Mesenchymal stem cell (in vitro differentiated cells and primary cell): ENCODE measurements at regions not wholly inside any gene's neighbourhood (a gene's known extent, or its start where the extent isn't known, plus 50 kb on each side); places are given as distances from the start of the nearest gene placed in this dataset.

Experiments used
- DNase-seq: peaks from one replicate; pipeline ENCODE4 v3.0.0-alpha.2; 2013
- H2AFZ ChIP-seq: one replicate; pipeline ENCODE4 v1.6.1; 2013; ENCODE audit warnings: low read depth, mild to moderate bottlenecking, control low read depth, inconsistent platforms, low read length, moderate library complexity
- H2AK5ac ChIP-seq: 2 replicates; pipeline ENCODE4 v1.6.1; 2013; ENCODE audit warnings: low read length, moderate library complexity, mild to moderate bottlenecking, inconsistent platforms; ENCODE audit not compliant: severe bottlenecking
- H2BK120ac ChIP-seq: one replicate; pipeline ENCODE4 v1.6.1; 2013; ENCODE audit warnings: low read depth, mild to moderate bottlenecking, inconsistent platforms, low read length, moderate library complexity
- H2BK12ac ChIP-seq, 2 experiments: one replicate each; pipeline ENCODE4 v1.6.1; 2013; ENCODE audit warnings: inconsistent platforms in 2 of 2, low read length in 2 of 2, mild to moderate bottlenecking in 2 of 2, moderate library complexity in 2 of 2, control low read depth in 1 of 2
- H2BK15ac ChIP-seq: one replicate; pipeline ENCODE4 v1.6.1; 2013; ENCODE audit warnings: mild to moderate bottlenecking, low read depth, inconsistent platforms; ENCODE audit not compliant: poor library complexity, severe bottlenecking
- H2BK5ac ChIP-seq: 2 replicates; pipeline ENCODE4 v1.6.1; 2013; ENCODE audit warnings: low read depth, mild to moderate bottlenecking, low read length, control low read depth, inconsistent platforms; ENCODE audit not compliant: poor library complexity, severe bottlenecking
- H3K14ac ChIP-seq, 2 experiments: one replicate each; pipeline ENCODE4 v1.6.1; 2013; ENCODE audit warnings: inconsistent platforms in 2 of 2, low read length in 2 of 2, control low read depth in 1 of 2, mild to moderate bottlenecking in 1 of 2, moderate library complexity in 1 of 2
- H3K18ac ChIP-seq, 2 experiments: one replicate each; pipeline ENCODE4 v1.6.1; 2013; ENCODE audit warnings: inconsistent platforms in 2 of 2, low read length in 2 of 2, control low read depth in 1 of 2, low read depth in 1 of 2, mild to moderate bottlenecking in 1 of 2
- H3K23ac ChIP-seq, 2 experiments: one replicate each; pipeline ENCODE4 v1.6.1; 2013; ENCODE audit warnings: inconsistent platforms in 2 of 2, low read length in 2 of 2, mild to moderate bottlenecking in 2 of 2, moderate library complexity in 2 of 2, control low read depth in 1 of 2
- H3K27ac ChIP-seq: 2 replicates; pipeline ENCODE4 v1.5.1; 2013; ENCODE audit warnings: mild to moderate bottlenecking, moderate library complexity, low read length, control low read depth, inconsistent platforms; ENCODE audit not compliant: poor library complexity, severe bottlenecking
- H3K27me3 ChIP-seq, 2 experiments: 2 replicates each; pipeline versions ENCODE4 v1.6.1 to v1.7.0; 2013; ENCODE audit warnings: low read length in 2 of 2, mild to moderate bottlenecking in 2 of 2, moderate library complexity in 2 of 2, control low read depth in 1 of 2, inconsistent platforms in 1 of 2; ENCODE audit not compliant: control insufficient read depth in 1 of 2, insufficient read depth in 1 of 2
- H3K36me3 ChIP-seq, 2 experiments: 2 replicates each; pipeline versions ENCODE4 v1.6.1 to v1.7.0; 2013; ENCODE audit warnings: low read length in 2 of 2, control low read depth in 1 of 2, inconsistent platforms in 1 of 2, low read depth in 1 of 2, mild to moderate bottlenecking in 1 of 2; ENCODE audit not compliant: insufficient read depth in 2 of 2, control insufficient read depth in 1 of 2
- H3K4ac ChIP-seq, 2 experiments: one replicate each; pipeline ENCODE4 v1.6.1; 2013; ENCODE audit warnings: inconsistent platforms in 2 of 2, low read length in 2 of 2, mild to moderate bottlenecking in 2 of 2, moderate library complexity in 2 of 2, control low read depth in 1 of 2, low read depth in 1 of 2
- H3K4me1 ChIP-seq: 2 replicates; pipeline ENCODE4 v1.6.1; 2013; ENCODE audit warnings: low read depth, low read length, control low read depth; ENCODE audit not compliant: control insufficient read depth, insufficient read depth
- H3K4me2 ChIP-seq: 2 replicates; pipeline ENCODE4 v1.6.1; 2013; ENCODE audit warnings: low read length, mild to moderate bottlenecking, inconsistent platforms; ENCODE audit not compliant: poor library complexity, severe bottlenecking
- H3K4me3 ChIP-seq, 2 experiments: 2 replicates each; pipeline versions ENCODE4 v1.5.1 to v1.7.0; 2013; ENCODE audit warnings: low read length in 2 of 2, mild to moderate bottlenecking in 2 of 2, control low read depth in 1 of 2, low read depth in 1 of 2; ENCODE audit not compliant: insufficient read depth in 1 of 2
- H3K79me1 ChIP-seq: replicated peaks from 2 replicates; pipeline ENCODE4 v1.6.1; 2013; ENCODE audit warnings: mild to moderate bottlenecking, control low read depth, low read length, inconsistent platforms; ENCODE audit not compliant: poor library complexity, severe bottlenecking
- H3K9ac ChIP-seq: 2 replicates; pipeline ENCODE4 v1.7.0; 2013; ENCODE audit warnings: mild to moderate bottlenecking, low read length, moderate library complexity
- H3K9me3 ChIP-seq: 2 replicates; pipeline ENCODE4 v1.7.0; 2013; ENCODE audit warnings: mild to moderate bottlenecking, low read length; ENCODE audit not compliant: control insufficient read depth
- H4K8ac ChIP-seq: one replicate; pipeline ENCODE4 v1.6.1; 2013; ENCODE audit warnings: inconsistent platforms, mild to moderate bottlenecking, low read length, moderate library complexity
- H4K91ac ChIP-seq: one replicate; pipeline ENCODE4 v1.6.1; 2013; ENCODE audit warnings: mild to moderate bottlenecking, low read length, inconsistent platforms
- WGBS: methylation state at CpG from one replicate; pipeline ENCODE4 v1.1.7; 2013; ENCODE audit warnings: mixed read lengths; 5-methylcytosine and 5-hydroxymethylcytosine counted together

GRCh38 chr6:40721271-40721952, 134.2 kb upstream of the LRFN2 start:
- H3K23ac ChIP-seq = no peak overlapping the region
- H2BK120ac ChIP-seq = peak overlapping the region; percentile 55
- H3K27ac ChIP-seq = peak overlapping the region; percentile 94
- H4K91ac ChIP-seq = peak overlapping the region; percentile 16
- H3K27me3 ChIP-seq = no peaks in the 10 kb centered on the region
- no peaks in the 10 kb centered on the region for H3K36me3 ChIP-seq
- peak overlapping the region; percentile 30 for H2BK15ac ChIP-seq
- peaks cover 44% of the 10 kb centered on the region for H3K4me1 ChIP-seq
- H2AK5ac ChIP-seq = peak overlapping the region; percentile 24
- H3K4me3 ChIP-seq = no peak overlapping the region
- peak overlapping the region; percentile 10 to 25 for H3K4ac ChIP-seq
- peak overlapping the region; percentile 23 to 54 for H3K18ac ChIP-seq
- DNase-seq = no peak
- H3K4me2 ChIP-seq = no peak overlapping the region
- no peaks in the 10 kb centered on the region for H3K9me3 ChIP-seq
- peak overlapping the region; percentile 81 for H2BK5ac ChIP-seq
- H3K14ac ChIP-seq = no peak overlapping the region
- H2AFZ ChIP-seq = no peak overlapping the region
- WGBS = 88% methylated on average over 7 of the region's 7 CpGs
- H3K9ac ChIP-seq = no peak overlapping the region
- peak overlapping the region; percentile 19 for H4K8ac ChIP-seq
- H3K79me1 ChIP-seq = no peaks in the 10 kb centered on the region
- H2BK12ac ChIP-seq = peak overlapping the region; percentile 20 to 51

- Histone ChIP-seq H3K36me3 (no peaks in the 10 kb centered on the region), H3K9ac (no peak overlapping the region), H3K18ac (peak overlapping the region in 1 of 2 experiments; percentile 95), H3K27ac (no peak overlapping the region), H3K79me1 (no peaks in the 10 kb centered on the region), H2BK5ac (no peak overlapping the region), H3K23ac (no peak overlapping the region), H2BK15ac (no peak overlapping the region), H4K91ac (peak overlapping the region; percentile 89), H3K9me3 (no peaks in the 10 kb centered on the region), H3K4ac (peak overlapping the region in 1 of 2 experiments; percentile 97), H3K4me1 (peaks cover 44% of the 10 kb centered on the region), H2AK5ac (peak overlapping the region; percentile 57), H3K4me3 (no peak overlapping the region), H2AFZ (peak overlapping the region; percentile 94), H3K14ac (no peak overlapping the region), H3K27me3 (peaks cover 0 to under 1% of the 10 kb centered on the region in 2 experiments), H4K8ac (peak overlapping the region; percentile 85), H2BK12ac (peak overlapping the region; percentile 21 to 34), H2BK120ac (peak overlapping the region; percentile 50), H3K4me2 (no peak overlapping the region)
- no peak for DNase-seq
- WGBS = no CpG with 5 or more reads among the region's 2 CpGs
Observed at GRCh38 chr6:40720375-40720748, 133.2 kb upstream of the LRFN2 start.

- Histone ChIP-seq H2BK5ac (no peak overlapping the region), H4K91ac (peak overlapping the region; percentile 89), H3K18ac (peak overlapping the region; percentile 91 to 95), H3K9me3 (no peaks in the 10 kb centered on the region), H3K4me2 (peak overlapping the region; percentile 8), H3K23ac (no peak overlapping the region), H3K4me1 (peaks cover 44% of the 10 kb centered on the region), H2AFZ (peak overlapping the region; percentile 94), H3K79me1 (no peaks in the 10 kb centered on the region), H3K27ac (peak overlapping the region; percentile 63), H3K36me3 (no peaks in the 10 kb centered on the region), H3K4me3 (peak overlapping the region in 1 of 2 experiments; percentile 61), H3K4ac (peak overlapping the region; percentile 84 to 97), H2BK120ac (peak overlapping the region; percentile 65), H2BK12ac (peak overlapping the region; percentile 34 to 80), H3K14ac (no peak overlapping the region), H3K27me3 (peaks cover 0 to 5% of the 10 kb centered on the region in 2 experiments), H3K9ac (peak overlapping the region; percentile 63), H2AK5ac (peak overlapping the region; percentile 84), H4K8ac (peak overlapping the region; percentile 90), H2BK15ac (peak overlapping the region; percentile 4)
- DNase-seq = peak; percentile 82
- WGBS = 35% methylated on average over 7 of the region's 7 CpGs
Observed at GRCh38 chr6:40719671-40720374, 132.7 kb upstream of the LRFN2 start.

- no peaks in the 10 kb centered on the region for H3K9me3 ChIP-seq
- H3K36me3 ChIP-seq = no peaks in the 10 kb centered on the region
- no peak overlapping the region for H2AK5ac ChIP-seq
- no peak overlapping the region for H3K18ac ChIP-seq
- H4K91ac ChIP-seq = no peak overlapping the region
- H3K23ac ChIP-seq = no peak overlapping the region
- H3K9ac ChIP-seq = no peak overlapping the region
- peaks cover 4 to 12% of the 10 kb centered on the region in 2 experiments for H3K27me3 ChIP-seq
- no peak overlapping the region for H2BK120ac ChIP-seq
- no peak for DNase-seq
- no peak overlapping the region for H2BK15ac ChIP-seq
- WGBS = 95% methylated on average over 1 of the region's 1 CpG
- no peaks in the 10 kb centered on the region for H3K79me1 ChIP-seq
- H2BK12ac ChIP-seq = no peak overlapping the region
- H3K4ac ChIP-seq = no peak overlapping the region
- no peak overlapping the region for H3K14ac ChIP-seq
- H2AFZ ChIP-seq = no peak overlapping the region
- H3K4me2 ChIP-seq = no peak overlapping the region
- no peak overlapping the region for H2BK5ac ChIP-seq
- H3K27ac ChIP-seq = no peak overlapping the region
- H3K4me1 ChIP-seq = peaks cover 36% of the 10 kb centered on the region
- no peak overlapping the region for H4K8ac ChIP-seq
- no peak overlapping the region for H3K4me3 ChIP-seq
Observed at GRCh38 chr6:40718401-40718800, 131.2 kb upstream of the LRFN2 start.
